ENCODE measurements at regions not wholly inside any gene's neighbourhood (a gene's known extent, or its start where the extent isn't known, plus 50 kb on each side); places are given as distances from the start of the nearest gene placed in this dataset.
"Not testable (repeated sequence)": the region's sequence is repeated elsewhere in the genome, so short reads cannot be mapped to it uniquely, and the experiment has no call there.

DNA sequence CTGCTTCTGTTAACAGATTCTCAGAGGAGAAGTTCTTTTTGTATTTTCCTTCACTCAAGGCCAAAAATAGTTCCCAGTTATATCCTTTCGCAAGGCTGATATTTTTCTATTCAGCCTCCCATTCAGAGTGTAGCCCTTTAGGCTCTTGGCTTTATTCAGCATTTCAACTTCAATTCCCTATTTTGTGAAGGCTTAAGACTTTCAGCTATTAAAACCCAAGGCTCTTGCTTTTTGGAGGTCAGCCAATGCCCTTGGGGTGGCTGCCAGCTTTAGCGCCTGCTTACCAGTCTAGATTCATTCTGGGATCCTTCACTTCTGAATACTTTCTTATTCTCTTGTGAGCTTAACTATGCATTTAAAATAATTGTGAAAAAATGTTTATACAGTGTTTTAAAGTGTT, 57.3 kb upstream of the ADGRA3 start:
- no peak for DNase-seq

DNA sequence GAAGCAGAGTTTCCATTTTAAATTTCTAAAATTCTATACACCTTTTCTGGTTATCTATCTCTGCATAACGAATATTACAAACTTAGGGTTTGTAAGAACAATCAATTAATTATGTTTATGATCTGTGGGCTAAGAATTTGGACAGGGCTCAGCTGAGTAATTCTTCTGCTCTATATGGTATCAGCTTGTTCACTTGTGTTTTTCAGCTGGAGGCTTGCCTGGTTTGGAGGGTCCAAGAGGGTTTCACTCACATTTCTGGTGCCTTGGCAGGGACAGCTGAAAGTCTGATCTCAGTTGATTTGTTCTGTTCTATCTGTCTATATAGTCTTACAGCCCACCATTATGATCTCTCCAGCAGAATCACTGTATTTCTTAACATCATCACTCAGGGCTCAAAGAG, 57.8 kb upstream of the ADGRA3 start:
- DNase-seq, result no peak

DNA sequence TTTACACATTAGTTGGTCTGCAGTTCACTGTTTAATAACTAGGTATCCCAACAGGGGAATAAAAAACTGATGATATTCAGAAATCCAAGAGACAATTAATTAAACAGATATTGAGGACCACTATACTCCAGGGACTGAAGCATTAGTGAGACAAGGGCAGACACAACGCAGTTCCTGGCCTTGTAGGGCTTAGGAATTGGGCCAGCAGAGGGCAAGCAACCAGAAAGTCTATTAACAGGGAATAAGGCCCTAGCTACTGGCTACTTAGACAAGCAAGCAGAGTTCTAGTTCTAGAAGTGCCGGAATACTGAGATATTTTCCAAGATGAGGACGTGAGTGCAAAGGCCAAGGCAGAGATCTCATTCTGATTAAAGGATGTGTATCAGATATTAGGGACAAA, 58.6 kb upstream of the ADGRA3 start:
- no peak for DNase-seq

DNA sequence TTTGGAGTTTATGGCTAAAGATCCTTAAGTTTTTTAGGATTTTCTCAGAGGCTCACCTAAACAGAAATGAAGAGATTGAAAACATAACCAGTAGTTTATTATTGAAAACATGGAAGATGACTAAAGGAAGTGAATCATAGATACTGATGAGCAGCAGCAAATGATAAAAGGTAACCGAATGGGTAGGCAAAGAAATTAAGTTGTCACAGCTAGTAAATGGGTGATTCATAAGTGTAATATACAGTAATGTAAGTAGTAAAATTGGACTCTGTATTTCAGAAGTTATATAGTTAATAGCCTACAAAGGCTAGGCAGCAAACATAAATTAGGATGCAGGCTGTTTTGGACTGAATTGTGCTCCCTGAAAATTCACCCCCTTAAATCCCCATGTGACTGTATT, 59.0 kb upstream of the ADGRA3 start:
- DNase-seq, result no peak

GRCh38 chr4:22587253-22587652, 71.4 kb upstream of the ADGRA3 start:
- DNase-seq, result no peak

GRCh38 chr4:22593933-22594332, 78.1 kb upstream of the ADGRA3 start:
- DNase-seq, result no peak

DNA sequence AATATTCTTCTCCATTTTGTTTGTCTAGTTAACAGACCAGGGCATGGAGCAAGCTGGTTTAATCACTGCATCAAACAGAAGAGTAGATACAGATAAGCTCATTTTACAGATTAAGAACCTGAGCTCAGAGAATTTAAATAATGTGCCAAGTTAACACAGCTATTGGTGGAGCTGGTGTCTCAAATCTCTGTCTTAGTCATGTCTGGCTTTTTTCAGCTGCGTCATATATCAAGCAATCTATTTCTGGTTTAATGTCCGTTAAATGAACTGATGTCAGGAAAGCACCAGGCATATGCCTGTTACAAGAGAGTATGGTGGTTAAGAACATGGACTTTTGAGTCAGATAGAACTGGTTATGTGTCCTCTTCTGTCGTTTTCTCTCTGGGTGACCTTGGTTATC, 79.8 kb upstream of the ADGRA3 start:
- DNase-seq, result no peak

DNA sequence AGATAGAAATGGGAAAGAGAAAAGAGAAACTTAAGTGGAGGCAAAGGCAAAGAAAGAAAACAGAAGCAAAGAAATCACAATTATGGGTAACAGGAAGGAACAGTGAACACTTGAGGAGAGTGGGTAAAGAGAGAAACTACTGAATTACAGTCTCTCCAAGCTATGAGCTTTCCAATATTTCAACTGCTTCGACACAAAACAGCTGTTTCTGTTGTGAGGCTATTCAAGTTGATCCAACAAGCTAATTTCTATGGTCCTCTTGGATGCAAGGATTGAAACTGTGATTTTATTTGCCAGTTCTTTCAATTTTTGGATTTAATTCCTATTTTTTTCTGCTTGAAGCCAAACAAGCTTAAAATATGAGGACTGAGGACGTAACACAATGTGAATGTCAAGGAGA, 80.5 kb upstream of the ADGRA3 start:
- no peak for DNase-seq

- DNase-seq, result no peak
These were observed 81.6 kb upstream of the ADGRA3 start for GRCh38 chr4:22597471-22597870.

DNA sequence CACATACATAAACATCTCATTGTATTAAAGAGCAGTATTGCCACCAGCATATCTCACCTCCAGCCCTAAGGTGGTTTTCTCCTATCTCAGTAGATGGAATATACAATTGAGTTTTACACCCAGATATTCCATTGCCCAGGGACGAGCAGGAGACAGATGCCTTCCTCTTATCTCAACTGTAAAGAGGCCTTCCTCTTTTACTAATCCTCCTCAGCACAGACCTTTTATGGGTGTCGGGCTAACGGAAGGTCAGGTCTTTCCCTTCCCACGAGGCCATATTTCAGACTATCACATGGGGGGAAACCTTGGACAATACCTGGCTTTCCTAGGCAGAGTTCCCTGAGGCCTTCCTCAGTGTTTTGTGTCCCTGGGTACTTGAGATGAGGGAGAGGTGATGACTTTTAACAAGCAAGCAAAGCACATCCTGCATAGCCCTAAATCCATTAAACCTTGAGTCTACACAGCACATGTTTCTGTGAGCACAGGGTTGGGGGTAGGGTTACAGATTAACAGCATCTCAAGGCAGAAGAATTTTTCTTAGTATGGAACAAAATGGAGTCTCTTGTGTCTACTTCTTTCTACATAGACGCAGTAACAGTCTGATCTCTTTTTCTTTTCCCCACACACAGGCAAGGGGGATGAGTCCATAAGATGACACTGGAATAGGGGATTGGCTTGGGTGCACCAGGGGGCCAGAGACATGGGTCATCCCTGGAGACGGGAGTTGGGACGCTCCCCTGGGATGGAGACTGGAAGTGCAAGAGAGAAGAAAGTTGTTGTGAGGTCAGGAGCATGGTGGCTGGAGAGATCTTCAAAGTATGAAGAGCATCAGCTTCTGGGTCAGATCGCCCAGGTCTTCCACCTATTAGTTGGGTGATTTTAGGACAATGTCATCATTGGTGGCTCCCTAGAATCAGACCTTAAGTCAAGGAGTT, 82.5 kb upstream of the ADGRA3 start:
- not testable (repeated sequence) for DNase-seq

GRCh38 chr4:22599228-22599928, 83.5 kb upstream of the ADGRA3 start:
- DNase-seq, result not testable (repeated sequence)

DNA sequence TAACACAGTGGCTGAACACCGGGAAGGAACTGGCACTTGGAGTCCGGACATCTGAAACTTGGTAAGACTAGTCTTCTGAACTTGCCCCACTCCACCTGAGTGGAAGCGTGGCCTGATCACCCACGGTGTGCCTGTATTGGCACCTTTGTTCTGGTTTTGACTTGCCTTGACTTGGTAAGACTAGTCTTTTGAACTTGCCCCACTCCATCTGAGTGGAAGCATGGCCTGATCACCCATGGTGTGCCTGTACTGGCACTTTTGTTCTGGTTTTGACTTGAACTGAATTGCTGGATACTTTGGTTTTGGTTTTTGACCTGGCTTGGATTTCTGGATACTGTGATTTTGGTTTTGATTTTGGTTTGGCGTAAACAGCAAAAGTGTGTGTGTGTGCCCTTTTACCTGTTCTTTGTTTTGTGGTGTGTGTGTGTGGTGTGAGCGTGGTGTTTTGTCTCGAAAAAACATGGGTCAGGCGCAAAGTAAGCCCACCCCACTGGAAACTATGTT, 84.1 kb upstream of the ADGRA3 start:
- not testable (repeated sequence) for DNase-seq

DNA sequence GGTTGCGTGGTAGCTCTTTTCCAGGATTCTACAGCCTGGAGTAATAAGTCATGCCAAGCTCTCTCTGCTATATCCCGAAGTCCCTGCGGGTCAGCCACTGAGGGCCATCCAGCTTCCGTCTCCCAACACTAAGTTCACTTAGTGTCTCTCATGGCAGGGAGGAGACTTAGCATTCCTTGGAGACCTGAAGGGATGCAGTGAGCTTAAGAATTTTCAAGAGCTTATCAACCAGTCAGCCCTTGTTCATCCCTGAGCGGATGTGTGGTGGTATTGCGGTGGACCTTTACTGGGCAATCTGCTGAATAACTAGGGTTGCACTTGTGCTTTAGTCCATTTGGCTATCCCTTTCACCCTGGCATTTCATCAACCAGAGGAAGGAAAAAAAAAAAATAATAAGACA, 85.8 kb upstream of the ADGRA3 start:
- DNase-seq, result not testable (repeated sequence)

DNA sequence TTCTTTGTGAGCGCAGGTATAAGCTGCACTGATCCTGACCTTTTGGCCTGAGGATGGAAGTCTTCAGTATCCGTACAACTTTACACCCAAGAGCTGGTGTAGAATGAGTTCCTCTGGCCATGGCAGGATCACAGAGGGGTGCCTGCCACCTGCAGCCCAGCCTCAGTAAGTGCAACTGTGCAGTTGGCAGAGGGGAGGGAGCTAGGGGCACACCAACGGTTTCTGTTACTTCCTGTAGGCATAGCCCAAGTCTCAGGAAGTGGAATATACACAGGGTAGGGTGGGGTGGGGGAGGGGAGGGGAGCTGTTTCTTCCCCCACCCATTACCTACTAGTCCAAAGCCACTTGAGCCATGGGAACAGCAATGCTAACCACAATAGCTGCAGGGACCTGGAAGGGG, 85.4 kb upstream of the GBA3 start:
- DNase-seq, result peak; percentile 51

DNA sequence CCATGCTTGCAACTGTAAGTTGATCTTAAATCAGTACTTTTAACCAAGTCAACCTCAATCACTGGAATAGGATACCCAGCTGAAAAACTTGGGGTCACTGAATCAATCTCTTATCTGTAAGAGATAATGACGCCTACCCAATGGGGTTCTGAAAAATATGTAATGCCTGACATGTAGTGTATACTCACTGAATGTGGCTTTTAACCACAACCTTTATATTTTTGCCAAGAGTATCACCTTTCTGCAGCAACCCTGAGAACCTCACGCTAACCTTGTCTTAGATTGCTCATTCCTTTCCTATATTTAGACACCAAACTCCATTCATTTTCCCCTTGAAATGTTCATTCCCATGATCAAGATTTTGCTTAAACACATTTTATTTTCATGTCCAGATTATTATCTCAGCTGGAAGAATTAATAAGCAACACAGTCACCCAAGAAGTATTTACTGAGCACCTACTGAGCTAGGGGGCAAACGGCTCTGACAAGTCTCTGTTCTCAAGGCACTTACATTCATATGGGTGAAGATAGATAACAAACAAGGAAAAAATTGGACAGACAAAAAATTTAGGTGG, 82.7 kb upstream of the GBA3 start:
- DNase-seq, result not testable (repeated sequence)

- DNase-seq, result no peak
These were observed 78.6 kb upstream of the GBA3 start for GRCh38 chr4:22614114-22614513.

DNA sequence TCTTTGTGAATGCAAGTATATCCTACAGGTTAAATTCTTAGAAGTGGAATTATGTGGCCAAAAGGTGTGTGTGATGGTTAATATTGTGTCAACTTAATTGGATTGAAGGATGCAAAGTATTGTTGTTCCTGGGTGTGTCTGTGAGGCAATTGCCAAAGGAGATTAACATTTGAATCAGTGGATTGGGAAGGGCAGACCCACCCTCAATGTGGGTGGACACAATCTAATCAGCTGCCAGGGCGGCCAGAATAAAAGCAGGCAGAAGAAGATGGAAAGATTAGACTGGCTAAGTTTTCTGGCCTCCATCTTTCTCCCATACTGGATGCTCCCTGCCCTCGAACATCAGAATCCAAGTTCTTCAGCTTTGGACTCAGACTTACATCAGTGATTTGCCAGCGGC, 76.2 kb upstream of the GBA3 start:
- no peak for DNase-seq

DNA sequence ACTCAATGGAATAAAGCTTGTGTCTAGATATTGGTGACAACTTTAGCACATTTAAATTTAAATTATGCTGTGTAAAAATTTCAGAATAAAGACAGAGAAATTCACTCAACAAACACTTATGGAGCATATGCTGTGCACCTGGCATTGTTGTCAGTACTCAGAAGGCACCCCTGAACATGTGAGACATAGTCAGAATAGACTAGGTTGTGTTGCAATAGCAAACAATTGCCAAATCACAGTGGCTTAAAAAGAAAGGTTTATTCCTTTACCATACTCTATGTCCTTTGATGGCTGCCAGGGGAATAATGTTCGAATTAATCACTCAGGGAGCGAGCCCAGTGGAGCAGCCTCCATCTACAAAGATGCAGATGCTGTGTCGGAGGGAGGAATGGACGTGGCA, 72.6 kb upstream of the GBA3 start:
- not testable (repeated sequence) for DNase-seq

GRCh38 chr4:22621970-22622369, 70.8 kb upstream of the GBA3 start:
- DNase-seq, result not testable (repeated sequence)

- not testable (repeated sequence) for DNase-seq
These were observed 68.7 kb upstream of the GBA3 start for GRCh38 chr4:22624002-22624401.

GRCh38 chr4:22625311-22625710, 67.4 kb upstream of the GBA3 start:
- no peak for DNase-seq

DNA sequence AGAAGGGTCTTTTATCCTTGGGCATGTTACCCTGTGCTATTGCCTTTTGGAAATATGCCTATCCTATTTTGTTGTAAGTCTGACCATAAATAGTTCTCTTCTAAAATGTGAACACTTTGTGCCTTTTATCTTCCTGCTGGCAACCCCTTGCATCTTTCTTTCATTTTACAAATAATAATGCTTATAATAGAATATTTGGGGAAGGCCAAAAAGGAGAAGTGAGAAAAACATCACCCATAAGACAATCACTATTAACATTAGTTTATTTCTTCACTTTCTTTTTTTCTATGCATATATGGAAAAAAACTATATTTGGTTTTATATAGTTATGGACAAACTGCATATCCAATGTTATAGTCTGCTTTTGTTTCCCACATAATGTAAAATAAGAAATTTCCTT, 64.9 kb upstream of the GBA3 start:
- not testable (repeated sequence) for DNase-seq

GRCh38 chr4:22630161-22630975, 62.4 kb upstream of the GBA3 start:
- not testable (repeated sequence) for DNase-seq
